ENCODE measurements at regions not wholly inside any gene's neighbourhood (a gene's known extent, or its start where the extent isn't known, plus 50 kb on each side); places are given as distances from the start of the nearest gene placed in this dataset.
A peak's percentile ranks its signal among the peaks of the same experiment; 100 is the strongest.

DNA sequence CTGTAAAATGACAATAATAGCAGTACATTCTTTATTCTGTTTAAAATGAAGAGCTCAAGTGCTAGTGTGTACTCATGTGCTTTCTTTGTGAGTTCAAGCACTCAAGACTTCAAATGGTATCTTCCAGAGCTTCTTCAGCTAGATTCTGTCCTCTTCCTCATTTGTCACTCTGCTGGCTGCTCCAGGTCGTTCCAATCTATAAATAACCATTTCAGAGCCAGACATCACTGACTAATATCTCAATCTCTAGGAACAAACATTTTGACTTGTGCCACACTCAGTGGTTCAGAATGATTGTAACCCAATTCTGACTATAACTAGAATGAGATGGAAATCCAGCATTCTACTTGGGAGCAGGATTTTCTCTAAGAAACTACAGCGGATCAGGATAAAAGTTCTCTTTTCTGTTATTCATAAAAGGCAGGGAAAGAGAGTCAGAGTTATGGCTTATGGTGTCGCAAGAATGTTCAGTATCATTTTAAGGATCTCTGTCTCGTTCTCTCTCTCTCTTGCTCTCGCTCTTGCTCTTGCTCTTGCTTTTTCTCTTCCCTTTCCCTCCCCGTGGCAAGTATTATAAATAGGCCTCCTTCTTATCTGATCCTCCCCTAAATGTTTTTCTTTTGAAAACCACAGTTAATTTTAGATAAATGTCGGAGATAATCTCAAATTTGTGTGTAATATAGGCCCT, 116.3 kb upstream of the MAF start:
- DNase-seq (ENCODE audit: low spot score): no peak
- no peak for ATAC-seq
- intact Hi-C loops (cut with DNase I): no loop called here

- peak; percentile 86 for ATAC-seq
- intact Hi-C loops (cut with DNase I): no loop called here
These were observed 114.5 kb upstream of the MAF start for GRCh38 chr16:79715061-79715460.

DNA sequence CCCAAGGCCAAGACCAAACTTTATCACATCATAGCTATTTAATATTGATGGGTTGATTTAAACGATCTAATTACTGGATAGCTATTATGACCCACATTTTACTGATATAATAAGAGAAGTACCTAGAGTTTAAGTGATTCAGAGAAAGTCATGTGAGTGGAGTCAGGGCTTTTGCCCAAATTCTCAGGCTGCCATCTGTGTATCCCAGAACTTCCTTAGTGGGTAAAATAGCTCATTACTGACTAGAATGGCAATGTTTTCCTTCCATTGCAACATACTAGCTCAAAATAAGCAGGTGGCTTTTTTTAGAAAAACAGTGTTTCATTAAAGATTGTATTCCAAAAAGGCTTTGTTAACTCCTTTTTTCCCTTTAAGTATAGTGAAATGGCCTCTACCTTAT, 113.9 kb upstream of the MAF start:
- no peak for ATAC-seq
- intact Hi-C loops (cut with DNase I): no loop called here
- no peak for DNase-seq (ENCODE audit: low spot score)

More at GRCh38 chr16:79715061-79715460, 114.5 kb upstream of the MAF start:
- no peak for DNase-seq (ENCODE audit: low spot score)

DNA sequence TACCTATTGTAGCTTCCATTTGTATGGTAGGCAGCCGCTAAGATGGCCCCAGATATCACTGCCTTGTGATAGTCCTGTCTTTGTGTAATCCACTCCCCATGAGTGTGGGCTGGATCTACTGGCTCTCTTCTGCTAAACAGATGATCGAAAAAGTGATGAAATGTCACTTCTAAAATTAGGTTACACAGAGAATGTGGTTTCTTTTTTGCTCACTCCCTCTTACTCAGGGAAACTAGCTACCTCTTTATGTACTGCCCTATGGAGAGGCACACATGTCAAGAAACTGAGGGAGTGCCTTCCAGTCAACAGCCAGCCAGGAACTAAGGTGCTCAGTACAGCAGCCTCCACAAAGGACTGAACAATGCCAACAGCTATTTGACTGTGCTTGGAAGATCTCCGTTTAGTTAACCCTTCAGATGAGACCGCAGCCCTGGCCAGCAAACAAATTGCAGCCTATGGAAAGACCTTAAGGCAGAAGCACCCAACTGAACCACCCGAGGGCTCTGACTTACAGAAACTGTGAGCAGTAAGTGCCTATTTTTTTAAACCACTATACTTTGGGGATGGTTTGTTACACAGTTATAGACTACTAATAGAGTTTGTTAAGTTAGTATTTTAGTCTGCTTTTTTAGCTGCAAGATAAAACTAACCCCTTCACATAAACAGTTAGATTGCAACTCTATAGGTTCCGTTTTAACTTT, 113.2 kb upstream of the MAF start:
- intact Hi-C loops (cut with DNase I): no loop called here
- ATAC-seq: no peak
- DNase-seq (ENCODE audit: low spot score): no peak

- ATAC-seq (no peak), DNase-seq (ENCODE audit: low spot score) (no peak)
- intact Hi-C loops (cut with DNase I): no loop called here
These were observed 111.7 kb upstream of the MAF start for GRCh38 chr16:79712276-79712675.

GRCh38 chr16:79707876-79708275, 107.3 kb upstream of the MAF start:
- intact Hi-C loops (cut with DNase I): no loop called here
- DNase-seq (ENCODE audit: low spot score) (peak; percentile 71), ATAC-seq (peak; percentile 84)

DNA sequence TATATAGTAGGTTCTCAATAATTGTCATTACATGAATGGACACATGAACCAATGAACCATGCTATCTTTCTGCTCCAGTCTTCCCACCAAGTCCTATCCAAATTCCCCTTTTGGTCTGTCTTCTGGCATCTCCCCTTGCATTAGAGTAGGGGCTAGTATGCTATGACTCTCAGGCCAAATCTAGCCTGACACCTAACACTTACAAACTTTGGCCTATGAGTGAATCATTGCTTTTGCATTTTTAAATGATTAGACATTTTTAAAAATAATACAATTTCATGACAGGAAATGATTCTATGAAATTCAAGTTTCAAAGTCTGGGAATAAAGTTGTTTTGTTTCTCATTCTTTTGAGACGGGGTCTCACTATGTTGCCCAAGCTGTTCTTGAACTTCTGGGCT, 102.5 kb upstream of the MAF start:
- no peak for ATAC-seq
- intact Hi-C loops (cut with DNase I): no loop called here
- DNase-seq (ENCODE audit: low spot score): no peak

GRCh38 chr16:79698341-79698753, 97.8 kb upstream of the MAF start:
- DNase-seq (ENCODE audit: low spot score) (peak; percentile 63), ATAC-seq (peak; percentile 97)
- intact Hi-C loops (cut with DNase I): no loop called here

DNA sequence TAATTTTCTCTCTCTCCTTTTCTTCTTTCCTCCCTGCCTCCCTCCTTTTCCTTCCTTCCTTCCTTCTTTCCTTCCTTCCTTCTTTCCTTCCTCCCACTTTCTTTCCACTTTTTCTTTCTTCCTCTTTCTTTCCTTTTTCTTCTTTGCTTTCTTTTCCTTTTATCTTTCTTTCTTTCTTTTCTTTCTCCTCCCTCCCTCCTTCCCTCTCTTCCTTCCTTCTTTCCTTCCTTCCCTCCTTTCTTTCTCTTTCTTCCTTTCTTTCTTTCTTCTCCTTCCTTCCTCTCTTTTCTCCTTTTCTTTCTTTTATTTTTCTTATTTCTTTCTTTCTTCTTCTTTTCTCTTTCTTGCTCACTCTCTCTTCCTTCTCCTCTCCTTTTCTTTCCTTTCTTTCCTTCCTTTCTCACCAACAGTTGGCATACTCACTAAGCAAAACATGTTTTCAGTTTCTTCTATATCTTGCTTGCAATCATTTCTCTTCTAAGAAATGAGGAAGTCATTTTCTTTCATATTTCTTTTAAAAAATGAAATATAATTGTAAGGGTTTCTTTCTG, 97.1 kb upstream of the MAF start:
- no peak for DNase-seq (ENCODE audit: low spot score)
- intact Hi-C loops (cut with DNase I): no loop called here
- no peak for ATAC-seq

DNA sequence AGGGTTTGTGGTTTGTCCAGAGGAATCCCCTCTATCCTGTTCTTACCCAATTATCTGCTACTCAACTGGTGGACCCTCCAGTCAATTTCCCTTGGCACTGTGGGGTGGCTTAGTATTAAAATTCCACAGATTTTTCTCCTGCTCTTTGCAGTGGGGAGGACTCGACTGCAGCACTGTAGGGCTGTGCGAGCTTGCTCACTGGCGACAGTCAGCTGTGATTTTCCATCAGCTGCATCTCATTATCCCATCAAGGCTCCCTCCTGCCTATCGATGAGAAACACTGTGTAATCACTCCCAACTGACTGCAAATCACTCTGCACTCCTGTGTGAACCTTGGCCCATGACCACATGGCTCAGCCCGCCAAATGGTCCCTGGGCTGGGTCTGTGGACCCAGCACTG, 90.5 kb upstream of the MAF start:
- DNase-seq (ENCODE audit: low spot score): no peak
- intact Hi-C loops (cut with DNase I): no loop called here
- ATAC-seq: peak; percentile 38

GRCh38 chr16:79690159-79690558, 89.6 kb upstream of the MAF start:
- ATAC-seq (no peak), DNase-seq (ENCODE audit: low spot score) (no peak)

DNA sequence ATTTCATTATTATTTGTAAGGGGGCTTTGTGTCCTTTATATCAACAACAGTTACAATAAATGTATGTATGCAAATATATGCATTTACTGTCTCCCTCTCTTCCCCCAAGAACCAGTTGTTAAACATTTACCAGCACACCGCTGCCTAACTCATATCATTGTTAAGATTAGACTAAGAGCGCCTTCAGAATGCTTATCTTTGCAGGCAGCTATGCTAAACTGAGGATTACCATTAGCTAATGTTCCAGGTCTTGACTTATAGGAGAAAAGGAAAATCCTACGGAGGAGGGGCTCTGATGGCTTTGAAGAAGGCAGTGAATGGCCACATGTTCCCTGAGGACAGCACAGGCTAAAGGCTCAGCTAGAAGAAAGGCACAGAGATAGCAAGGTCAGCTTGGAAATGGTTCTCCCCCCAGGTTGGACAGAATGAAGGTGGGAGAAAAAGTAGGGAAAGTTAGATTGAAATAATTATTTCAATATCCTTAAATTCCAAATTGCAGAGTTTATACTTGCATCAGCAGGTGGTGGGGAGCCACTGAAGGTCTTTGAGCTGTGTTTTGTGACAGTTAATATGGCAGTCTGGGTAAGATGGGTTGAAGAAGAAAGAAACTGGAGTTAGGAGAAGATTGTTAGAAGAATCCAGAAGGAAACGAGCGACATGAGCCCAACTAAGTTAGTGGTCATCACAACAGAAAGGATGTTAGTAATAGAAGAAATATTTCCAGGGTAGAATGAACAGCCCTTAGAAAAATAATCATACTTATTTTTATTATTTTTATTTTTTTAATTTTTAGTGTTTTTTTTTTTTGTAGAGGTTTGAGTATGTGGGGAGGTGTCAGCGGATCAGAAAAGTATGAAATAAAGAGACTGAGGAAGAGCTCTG, 87.0 kb upstream of the MAF start:
- no peak for DNase-seq (ENCODE audit: low spot score)
- intact Hi-C loops (cut with DNase I): no loop called here
- no peak for ATAC-seq

More at GRCh38 chr16:79690159-79690558, 89.6 kb upstream of the MAF start:
- intact Hi-C loops (cut with DNase I): no loop called here

- ATAC-seq: no peak
- intact Hi-C loops (cut with DNase I): no loop called here
- no peak for DNase-seq (ENCODE audit: low spot score)
These were observed 85.3 kb upstream of the MAF start for GRCh38 chr16:79685871-79686270.

GRCh38 chr16:79679334-79679733, 78.8 kb upstream of the MAF start:
- no peak for DNase-seq (ENCODE audit: low spot score)
- intact Hi-C loops (cut with DNase I): no loop called here
- no peak for ATAC-seq

- intact Hi-C loops (cut with DNase I): no loop called here
- ATAC-seq: no peak
- no peak for DNase-seq (ENCODE audit: low spot score)
These were observed 77.4 kb upstream of the MAF start for GRCh38 chr16:79677799-79678530.

- DNase-seq (ENCODE audit: low spot score): no peak
- intact Hi-C loops (cut with DNase I): no loop called here
- ATAC-seq: no peak
These were observed 73.1 kb upstream of the MAF start for GRCh38 chr16:79673635-79674034.

DNA sequence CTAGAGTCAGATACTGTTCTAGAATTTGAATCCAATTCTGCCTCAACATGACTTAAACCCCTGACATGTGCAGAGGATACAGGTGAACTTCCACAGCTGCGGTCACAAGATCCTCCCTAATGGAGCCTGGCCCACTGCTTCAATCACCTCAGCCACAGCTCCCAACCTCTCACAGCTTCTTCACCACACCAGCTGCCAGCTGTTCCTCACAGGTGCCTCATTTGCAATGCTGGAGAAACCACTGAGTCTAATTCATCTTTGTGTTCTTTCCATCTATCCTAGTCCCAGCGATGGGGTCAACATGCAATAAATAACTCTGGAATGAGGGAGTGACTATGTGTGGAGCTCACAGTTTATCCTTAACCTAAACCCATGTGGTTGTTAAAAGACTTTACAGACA, 72.0 kb upstream of the MAF start:
- ATAC-seq: no peak
- DNase-seq (ENCODE audit: low spot score): no peak
- intact Hi-C loops (cut with DNase I): no loop called here

GRCh38 chr16:79668502-79668901, 68.0 kb upstream of the MAF start:
- ATAC-seq (no peak), DNase-seq (ENCODE audit: low spot score) (no peak)
- intact Hi-C loops (cut with DNase I): no loop called here

- DNase-seq (ENCODE audit: low spot score): no peak
- intact Hi-C loops (cut with DNase I): no loop called here
- ATAC-seq: no peak
These were observed 65.4 kb upstream of the MAF start for GRCh38 chr16:79665970-79666369.
